WTC11 (cell line): ENCODE measurements at regions not wholly inside any gene's neighbourhood (a gene's known extent, or its start where the extent isn't known, plus 50 kb on each side); places are given as distances from the start of the nearest gene placed in this dataset.

Experiments
- GABPB1 ChIP-seq: sonication (generic); formaldehyde crosslinking; IDR thresholded peaks from 2 replicates; pipeline ENCODE4 v1.8.1; 2023; ENCODE audit warnings: mild to moderate bottlenecking, missing genetic modification reagents
- TEAD4 ChIP-seq: sonication (generic); formaldehyde crosslinking; IDR thresholded peaks from 2 replicates; pipeline ENCODE4 v1.8.0; 2022; ENCODE audit warnings: mild to moderate bottlenecking, missing genetic modification reagents
- TF ChIP-seq, protein P1 (sequence below): fragments of 200-600 bp; IDR thresholded peaks from 2 replicates; pipeline ENCODE4 v1.8.0; 2022; ENCODE audit warnings: antibody characterized with exemption
- TF ChIP-seq, protein P2 (sequence below): sonication (generic); formaldehyde crosslinking; IDR thresholded peaks from 2 replicates; pipeline ENCODE4 v1.8.1; 2022; ENCODE audit warnings: low read depth, missing genetic modification reagents, borderline replicate concordance

DNA sequence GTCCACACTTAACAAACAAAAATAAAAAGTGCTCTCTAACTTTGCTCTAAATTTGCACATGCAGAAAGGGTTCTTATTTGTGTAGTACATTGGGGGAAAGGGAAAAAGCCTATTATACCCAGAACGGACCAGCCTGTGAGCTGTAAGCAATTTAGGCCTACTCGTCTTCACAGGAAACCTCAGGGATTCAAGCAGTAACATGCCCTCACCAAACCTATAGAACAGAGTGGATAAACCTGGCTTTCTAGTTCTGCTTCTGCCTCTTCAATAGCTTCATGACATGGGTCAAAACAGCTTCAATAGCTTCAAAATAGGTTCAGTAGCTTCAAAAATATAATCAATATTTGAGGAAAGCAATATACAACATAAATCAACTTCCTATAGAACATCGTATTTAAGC lies 163.7 kb downstream of the ARL4A start:
- TF ChIP-seq, protein P1, sequence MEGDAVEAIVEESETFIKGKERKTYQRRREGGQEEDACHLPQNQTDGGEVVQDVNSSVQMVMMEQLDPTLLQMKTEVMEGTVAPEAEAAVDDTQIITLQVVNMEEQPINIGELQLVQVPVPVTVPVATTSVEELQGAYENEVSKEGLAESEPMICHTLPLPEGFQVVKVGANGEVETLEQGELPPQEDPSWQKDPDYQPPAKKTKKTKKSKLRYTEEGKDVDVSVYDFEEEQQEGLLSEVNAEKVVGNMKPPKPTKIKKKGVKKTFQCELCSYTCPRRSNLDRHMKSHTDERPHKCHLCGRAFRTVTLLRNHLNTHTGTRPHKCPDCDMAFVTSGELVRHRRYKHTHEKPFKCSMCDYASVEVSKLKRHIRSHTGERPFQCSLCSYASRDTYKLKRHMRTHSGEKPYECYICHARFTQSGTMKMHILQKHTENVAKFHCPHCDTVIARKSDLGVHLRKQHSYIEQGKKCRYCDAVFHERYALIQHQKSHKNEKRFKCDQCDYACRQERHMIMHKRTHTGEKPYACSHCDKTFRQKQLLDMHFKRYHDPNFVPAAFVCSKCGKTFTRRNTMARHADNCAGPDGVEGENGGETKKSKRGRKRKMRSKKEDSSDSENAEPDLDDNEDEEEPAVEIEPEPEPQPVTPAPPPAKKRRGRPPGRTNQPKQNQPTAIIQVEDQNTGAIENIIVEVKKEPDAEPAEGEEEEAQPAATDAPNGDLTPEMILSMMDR: no peak
- TF ChIP-seq TEAD4: no peak
- TF ChIP-seq, protein P2, sequence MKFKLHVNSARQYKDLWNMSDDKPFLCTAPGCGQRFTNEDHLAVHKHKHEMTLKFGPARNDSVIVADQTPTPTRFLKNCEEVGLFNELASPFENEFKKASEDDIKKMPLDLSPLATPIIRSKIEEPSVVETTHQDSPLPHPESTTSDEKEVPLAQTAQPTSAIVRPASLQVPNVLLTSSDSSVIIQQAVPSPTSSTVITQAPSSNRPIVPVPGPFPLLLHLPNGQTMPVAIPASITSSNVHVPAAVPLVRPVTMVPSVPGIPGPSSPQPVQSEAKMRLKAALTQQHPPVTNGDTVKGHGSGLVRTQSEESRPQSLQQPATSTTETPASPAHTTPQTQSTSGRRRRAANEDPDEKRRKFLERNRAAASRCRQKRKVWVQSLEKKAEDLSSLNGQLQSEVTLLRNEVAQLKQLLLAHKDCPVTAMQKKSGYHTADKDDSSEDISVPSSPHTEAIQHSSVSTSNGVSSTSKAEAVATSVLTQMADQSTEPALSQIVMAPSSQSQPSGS: no peak
- no peak for TF ChIP-seq GABPB1 (CRISPR knock-in tag)
